EH (cell line): ENCODE measurements at regions not wholly inside any gene's neighbourhood (a gene's known extent, or its start where the extent isn't known, plus 50 kb on each side); places are given as distances from the start of the nearest gene placed in this dataset.
A peak's percentile ranks its signal among the peaks of the same experiment; 100 is the strongest.

Experiments used
- DNase-seq: peaks from one replicate; pipeline ENCODE4 v3.0.0-alpha.2; 2015; ENCODE audit warnings: low read depth

GRCh38 chr1:229092377-229093237, 178.3 kb upstream of the RAB4A start:
- no peak for DNase-seq

- no peak for DNase-seq
Observed at GRCh38 chr1:229093238-229093540, 177.7 kb upstream of the RAB4A start.

GRCh38 chr1:229093609-229094336, 177.1 kb upstream of the RAB4A start:
- no peak for DNase-seq

- DNase-seq = peak; percentile 89
Observed at GRCh38 chr1:229094476-229095311, 176.2 kb upstream of the RAB4A start.

GRCh38 chr1:229095325-229095724, 175.6 kb upstream of the RAB4A start:
- no peak for DNase-seq

GRCh38 chr1:229097356-229097755, 173.6 kb upstream of the RAB4A start:
- DNase-seq = no peak

- DNase-seq = no peak
Observed at GRCh38 chr1:229098361-229098760, 172.6 kb upstream of the RAB4A start.

GRCh38 chr1:229098903-229099578, 171.9 kb upstream of the RAB4A start:
- no peak for DNase-seq

- DNase-seq = peak; percentile 28
Observed at GRCh38 chr1:229101011-229101871, 169.7 kb upstream of the RAB4A start.

- peak; percentile 14 for DNase-seq
Observed at GRCh38 chr1:229102741-229103391, 168.0 kb upstream of the RAB4A start.

- DNase-seq = no peak
Observed at GRCh38 chr1:229104654-229105053, 166.3 kb upstream of the RAB4A start.

GRCh38 chr1:229105109-229105508, 165.8 kb upstream of the RAB4A start:
- DNase-seq = no peak

GRCh38 chr1:229105822-229106525, 164.9 kb upstream of the RAB4A start:
- no peak for DNase-seq

- DNase-seq = no peak
Observed at GRCh38 chr1:229106526-229107125, 164.3 kb upstream of the RAB4A start.

GRCh38 chr1:229107304-229107815, 163.6 kb upstream of the RAB4A start:
- no peak for DNase-seq

GRCh38 chr1:229107972-229108371, 162.9 kb upstream of the RAB4A start:
- DNase-seq = no peak

- DNase-seq = no peak
Observed at GRCh38 chr1:229108598-229109201, 162.2 kb upstream of the RAB4A start.

GRCh38 chr1:229109320-229109761, 161.6 kb upstream of the RAB4A start:
- no peak for DNase-seq

- DNase-seq = no peak
Observed at GRCh38 chr1:229110986-229111385, 159.9 kb upstream of the RAB4A start.
